HG02840 (cell line): ENCODE measurements at regions not wholly inside any gene's neighbourhood (a gene's known extent, or its start where the extent isn't known, plus 50 kb on each side); places are given as distances from the start of the nearest gene placed in this dataset.

ENCODE experiments used
- ATAC-seq: cut with Tn5 transposase; IDR thresholded peaks from one replicate; pipeline ENCODE4 v1.9.1; 2021; ENCODE audit warnings: mild to moderate bottlenecking, moderate library complexity, moderate number of reproducible peaks; ENCODE audit not compliant: unreplicated experiment, low FRiP score

DNA sequence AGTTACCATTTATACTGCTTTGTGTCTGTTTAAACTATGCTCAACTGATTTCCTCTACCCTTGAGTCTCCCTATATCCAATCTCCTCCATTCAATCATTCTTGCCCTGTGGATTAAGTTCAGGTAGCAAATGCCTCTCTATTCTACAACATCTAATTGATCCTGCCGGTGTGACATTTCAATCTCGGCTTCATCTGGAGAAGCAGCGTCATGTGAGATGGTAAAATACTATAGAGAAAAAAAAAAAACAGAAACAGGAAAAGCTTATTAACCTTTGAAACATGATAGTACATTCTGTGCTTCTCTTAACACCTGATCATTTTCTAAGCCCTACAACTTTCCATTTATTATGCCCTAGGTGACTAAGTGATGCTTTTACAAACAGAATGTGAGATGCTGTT is 89.4 kb downstream of the KCTD12 start:
- no peak for ATAC-seq

DNA sequence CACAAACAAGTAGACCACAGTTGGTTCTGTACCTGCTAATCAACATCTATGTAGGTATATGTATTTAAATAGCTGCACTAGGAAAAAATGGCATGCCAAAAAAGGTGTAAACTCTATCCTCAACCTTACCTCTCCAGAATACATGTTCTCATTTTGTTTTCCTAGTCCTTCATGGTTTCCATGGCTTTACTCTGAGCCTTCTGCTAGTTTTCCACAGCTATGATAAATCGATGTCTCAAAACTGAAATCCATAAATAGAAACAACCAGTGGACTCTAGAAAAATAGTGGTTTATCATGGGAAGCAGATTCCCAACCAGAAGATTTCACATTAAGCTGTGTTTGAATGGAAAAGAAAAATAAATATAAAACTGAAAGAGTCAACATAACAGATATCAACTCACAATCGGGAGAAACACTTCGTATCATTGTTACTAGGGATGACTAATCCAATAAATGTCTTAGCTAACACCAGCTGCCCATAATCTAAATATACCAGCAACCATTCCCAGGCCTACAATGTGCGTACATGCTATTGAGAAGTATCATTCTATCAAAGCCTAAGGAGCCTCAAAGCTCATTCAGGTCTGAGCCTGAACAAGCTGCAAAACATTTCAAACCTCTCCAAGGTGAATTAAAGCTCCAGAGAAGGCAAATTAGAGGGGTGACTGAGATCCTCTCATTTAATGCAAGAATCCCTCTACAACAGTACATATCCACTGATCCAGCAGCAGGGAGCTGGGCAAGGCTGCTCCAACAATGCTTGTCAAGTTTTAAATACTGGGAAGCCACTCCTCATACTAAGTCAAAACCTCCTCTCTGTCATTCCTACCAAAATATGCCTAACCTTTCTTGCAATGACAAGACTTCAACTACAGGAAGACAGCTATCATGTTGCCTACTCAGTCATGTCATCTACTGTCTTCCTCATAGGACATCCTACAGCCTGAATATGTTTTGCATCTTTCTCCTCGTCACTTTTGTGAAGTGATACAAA is 90.2 kb downstream of the KCTD12 start:
- ATAC-seq: no peak

DNA sequence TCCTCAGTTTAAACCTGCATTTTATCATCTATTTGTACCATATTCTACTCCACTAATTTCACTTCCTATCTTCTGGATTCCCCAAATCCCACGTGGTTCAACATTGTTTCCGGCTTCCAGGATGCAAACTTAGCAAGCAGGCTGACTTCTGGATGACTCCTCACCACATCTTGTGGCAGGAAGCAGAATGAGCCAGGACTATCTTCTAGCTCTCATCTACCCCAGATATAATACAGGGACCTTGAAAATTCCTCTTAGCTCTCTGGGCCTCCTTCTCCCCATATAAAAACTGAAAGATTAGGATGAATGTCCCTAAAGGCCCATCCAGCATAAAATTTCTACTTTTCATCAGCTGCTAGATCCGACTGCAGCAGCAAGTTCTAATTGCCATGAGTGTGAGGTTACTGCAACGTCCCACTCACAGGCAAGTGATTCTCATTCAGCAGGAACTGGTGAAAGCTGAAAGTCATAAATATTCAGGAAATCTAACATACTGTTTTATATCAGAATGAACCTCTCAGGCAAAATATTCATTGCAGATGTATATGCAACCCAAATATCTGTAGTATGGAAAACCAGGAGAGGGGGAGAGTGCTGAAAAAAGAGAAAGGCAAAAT is 93.4 kb downstream of the KCTD12 start:
- ATAC-seq: no peak

DNA sequence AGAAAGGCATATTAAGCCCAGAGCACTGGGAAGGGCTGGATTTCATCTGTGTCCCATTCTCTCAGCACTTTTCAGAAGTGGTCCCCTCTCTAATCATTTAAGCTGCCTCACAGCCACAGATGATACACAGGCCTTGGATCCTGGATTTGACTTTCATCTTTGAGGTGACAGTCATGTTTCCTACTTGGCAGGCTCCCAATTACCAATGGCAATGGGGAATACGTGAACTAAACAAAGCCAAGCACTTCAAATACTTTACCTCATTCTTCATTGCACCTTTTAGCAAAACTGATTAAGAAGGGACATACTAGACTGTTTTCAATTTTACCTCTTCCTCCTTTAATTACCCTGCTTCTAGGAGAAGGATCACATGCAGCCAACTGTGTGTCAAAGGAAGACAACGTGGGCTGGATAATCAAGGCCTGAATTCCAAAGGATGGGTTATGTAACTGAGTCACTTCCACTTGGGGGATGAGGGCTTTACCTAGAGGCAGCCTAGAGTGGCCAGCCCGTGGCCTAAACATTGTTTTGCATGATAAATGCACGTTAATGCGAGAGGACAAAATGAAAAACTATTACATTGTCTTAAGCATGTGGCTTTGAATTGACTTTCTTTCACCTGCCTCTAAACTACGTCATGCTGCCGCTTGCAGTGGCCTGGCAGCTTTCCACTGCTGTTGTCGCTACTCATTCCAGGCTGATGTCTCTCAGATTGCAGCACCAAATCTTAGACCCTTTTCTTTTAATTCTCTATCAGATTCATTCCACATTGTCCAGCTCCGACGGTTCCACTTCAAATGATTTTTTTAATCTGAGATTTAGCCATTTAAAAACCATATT is 95.0 kb downstream of the KCTD12 start:
- ATAC-seq: no peak

DNA sequence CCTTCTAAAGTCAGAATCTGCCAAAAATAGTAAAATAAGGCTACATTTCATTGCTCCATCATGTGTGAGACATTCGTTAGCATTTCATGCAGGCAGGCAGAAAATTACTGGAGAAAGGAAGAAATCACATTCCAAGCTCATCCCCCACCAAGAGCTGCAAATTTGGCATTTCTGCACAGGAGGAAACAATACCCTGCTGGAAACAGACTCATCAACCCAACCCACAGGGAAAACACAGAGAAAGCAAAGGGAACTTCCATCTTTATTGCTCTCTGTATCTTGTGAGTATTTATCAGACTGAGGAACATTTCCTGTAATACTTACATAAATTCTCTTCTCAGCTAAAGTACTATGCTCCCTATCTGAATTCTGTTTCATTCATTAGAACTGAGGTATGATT is 95.7 kb downstream of the KCTD12 start:
- ATAC-seq: no peak

DNA sequence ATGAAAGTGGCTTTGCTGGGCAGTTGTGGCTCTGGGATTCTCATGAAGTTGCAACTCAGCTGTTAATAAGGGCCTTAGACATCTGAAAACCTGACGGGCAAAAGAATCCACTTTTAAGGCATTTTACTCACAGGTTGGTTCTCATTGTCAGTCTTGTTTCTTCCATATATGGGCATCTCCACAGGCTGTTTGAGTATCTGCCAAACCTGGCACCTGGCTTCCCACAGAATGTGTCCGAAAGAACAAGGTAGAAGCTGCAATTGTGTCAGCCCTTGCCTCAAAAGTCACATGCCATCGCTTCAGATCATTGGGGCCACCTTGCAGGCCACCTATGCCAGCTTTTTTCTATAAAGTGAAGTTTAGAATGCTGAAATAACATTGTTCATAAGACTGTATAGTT is 102.4 kb downstream of the KCTD12 start:
- no peak for ATAC-seq

DNA sequence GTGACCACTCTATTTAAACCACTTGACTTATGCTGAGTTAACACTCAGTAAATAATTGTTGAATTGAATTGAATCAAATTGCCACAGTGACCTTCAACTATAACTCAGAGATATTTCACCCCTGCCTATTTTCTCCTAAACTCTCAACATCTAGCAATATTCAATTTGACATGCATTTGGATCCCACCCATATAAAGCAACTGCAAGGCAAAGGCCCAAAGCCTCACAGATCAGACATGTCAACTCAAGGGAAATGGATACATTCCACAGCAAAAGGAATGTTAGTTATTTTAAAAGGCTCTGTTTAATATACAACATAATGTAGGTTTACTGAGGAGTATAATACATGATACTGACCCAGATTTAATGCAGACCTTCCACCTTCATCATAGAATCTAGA is 107.4 kb downstream of the KCTD12 start:
- ATAC-seq: no peak

DNA sequence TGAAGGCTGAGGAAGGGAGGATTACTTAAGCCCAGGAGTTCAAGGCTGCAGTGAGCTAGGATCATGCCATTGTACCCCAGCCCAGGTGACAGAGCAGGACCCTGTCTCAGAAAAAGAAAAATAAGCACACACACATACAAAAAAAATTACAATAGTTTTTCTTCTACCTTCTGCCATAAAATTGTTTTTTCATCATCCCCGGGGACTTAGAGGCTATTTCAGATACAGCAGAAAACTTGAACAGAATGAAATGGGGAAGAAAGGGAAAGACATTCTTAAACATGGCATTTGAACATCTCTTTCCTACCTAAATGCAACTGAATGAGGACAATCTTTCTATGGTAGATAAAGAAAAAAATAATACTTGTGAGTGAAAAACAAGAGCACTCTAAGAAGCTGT is 109.1 kb downstream of the KCTD12 start:
- ATAC-seq: no peak

DNA sequence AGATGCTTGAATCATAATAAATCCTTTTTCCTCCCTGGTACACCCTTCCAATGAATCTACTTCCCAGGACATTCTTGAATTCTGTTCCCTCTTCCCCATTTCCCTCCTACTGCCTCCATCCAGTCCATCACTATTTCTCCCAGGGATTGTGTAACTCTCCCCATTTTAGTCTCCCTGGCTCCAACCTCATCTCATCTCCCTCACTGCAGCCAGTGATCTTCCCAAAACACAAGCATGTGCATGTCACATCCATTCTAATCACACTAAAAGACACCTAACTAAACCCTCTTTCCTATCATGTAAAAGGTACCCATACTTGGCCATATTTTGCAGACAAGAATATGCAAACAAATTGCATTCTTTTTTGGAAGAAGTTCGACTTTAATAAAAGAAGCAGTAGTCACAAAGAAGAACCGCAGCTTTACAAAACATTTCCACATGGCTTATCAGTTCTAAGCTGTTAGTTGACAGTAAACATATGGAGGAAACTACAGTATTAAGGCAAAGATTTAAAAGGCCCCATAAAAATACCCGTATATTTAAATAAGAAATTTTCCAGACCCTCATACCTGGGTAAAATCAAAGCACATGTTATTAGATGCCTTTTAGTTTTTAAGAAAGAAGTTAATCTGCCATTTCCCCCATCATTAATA is 111.0 kb downstream of the KCTD12 start:
- no peak for ATAC-seq

DNA sequence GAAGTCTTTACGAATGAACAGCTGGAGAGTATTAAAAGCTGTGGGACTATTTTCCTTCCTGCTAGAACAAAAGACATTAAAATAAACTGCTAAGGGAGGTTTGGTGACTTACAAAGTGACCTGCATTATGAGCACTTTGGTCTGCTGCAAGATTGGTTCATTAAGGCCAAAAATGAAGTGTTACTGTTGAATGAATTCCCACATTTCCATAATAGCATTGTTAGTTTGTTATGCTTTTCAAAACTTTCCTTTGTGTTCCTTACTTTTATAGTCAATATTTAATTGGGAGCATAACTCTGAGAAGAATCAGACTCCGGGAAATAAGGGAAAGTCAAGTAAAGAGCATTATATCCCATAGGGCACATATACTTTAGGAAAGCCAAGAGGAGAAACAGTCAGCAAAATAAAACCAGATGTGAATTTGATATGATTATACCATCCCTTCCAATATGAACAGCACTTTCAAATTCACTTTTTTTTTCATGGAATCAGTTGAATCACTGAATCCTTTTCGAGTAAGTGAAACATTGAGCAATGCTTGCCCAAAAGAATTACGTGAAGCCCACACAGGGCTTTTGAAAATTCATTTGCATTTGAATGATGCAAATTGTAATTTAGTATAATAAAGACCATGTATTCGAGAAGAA is 112.6 kb downstream of the KCTD12 start:
- no peak for ATAC-seq

DNA sequence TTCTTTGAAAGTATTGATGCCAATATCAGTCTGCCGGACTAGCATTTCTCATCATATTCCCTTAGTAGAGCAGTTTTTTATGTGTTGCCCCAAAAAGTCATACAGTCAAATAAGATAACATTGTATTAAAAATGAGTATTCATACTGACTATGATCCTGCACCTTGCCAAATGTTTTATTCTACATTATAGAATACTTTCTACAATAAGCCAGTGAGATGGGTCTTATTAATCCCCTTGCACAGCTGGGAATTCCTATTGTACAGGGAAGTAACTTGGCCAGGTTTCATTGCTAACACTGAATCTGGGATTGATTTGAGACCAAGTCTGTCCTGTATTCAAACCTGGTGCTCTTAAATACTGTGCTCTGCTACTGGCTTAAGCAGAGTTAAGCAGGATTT is 114.0 kb downstream of the KCTD12 start:
- no peak for ATAC-seq

DNA sequence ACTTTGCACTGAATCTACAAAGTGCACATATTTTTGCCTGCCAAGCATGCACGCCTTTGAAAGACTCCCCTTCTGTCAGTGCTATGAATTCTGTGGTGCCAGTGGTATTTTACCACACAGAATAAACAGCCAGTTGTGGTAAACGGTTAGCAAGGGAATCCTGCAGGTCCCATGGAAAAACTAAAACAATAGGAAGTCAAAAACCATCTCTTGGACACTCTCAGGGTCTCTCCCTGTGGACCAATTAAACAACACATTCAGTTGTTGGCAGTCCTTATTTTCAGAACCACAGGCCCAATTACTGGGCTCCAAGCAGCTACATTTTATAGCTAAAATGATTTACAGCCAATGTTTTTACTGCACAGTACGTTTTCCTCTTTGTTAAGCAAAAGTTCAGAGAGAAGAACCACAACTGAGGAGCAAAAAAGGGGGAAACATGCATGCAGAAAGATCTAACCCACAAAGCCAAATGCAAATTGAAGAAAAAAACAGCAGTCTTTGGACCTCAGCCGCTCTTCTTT is 116.9 kb downstream of the KCTD12 start:
- ATAC-seq: no peak

DNA sequence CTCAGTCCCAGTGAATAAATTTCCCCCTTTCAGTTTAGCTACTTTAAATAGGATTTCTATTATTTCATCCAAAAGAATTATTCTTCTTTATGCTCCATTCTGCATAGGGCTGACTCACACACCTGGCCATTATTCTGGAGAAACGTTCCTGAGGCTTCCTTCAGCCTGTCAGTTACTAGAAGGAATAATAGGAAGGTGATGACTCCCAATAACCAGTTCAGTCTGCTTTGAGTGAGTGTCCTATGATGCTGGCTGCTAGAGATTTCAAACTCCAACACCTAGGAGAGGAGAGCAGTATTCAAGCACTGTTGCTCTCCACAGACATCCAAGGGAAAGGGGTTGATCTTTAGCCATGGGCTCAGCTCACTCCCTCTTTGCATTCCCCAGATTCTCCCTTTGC is 117.8 kb downstream of the KCTD12 start:
- no peak for ATAC-seq

DNA sequence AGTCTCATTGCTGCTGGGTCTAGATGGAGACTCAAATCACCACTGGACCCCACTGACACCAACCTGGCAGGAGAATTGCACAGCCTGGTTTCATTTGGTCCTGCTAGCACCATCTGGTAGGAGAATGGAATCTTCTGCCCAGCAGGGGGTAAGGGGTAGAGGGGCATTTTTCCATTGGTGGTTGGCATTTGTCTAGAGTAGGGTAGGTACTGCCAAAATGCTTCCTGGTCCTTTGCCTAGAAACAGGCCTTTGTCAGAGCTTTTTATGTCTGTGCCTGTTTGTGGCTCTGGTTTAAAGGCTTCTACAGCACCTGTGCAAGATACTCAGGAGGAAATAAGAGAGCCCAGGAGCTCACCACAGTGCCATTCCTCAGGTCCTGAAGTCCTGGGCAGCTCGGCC is 121.3 kb downstream of the KCTD12 start:
- no peak for ATAC-seq

DNA sequence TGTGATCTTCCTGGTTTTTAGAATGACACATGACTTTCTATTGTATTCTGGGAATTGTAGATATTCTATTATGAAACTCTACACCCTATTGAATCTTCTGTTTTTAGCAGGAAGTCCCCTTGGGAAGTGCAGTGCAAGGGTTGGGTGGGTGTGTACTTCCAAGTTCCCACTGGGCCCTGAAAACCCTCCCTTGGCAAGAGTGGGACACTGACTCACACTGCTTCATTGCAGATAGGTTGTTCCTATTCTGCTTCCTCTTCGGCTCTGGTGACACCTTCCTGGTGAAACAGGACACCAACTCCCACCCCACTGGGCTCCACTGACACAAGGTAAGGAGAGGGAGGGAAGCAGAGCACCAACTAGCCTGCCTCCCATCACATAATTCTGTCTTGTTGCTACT is 121.8 kb downstream of the KCTD12 start:
- no peak for ATAC-seq

DNA sequence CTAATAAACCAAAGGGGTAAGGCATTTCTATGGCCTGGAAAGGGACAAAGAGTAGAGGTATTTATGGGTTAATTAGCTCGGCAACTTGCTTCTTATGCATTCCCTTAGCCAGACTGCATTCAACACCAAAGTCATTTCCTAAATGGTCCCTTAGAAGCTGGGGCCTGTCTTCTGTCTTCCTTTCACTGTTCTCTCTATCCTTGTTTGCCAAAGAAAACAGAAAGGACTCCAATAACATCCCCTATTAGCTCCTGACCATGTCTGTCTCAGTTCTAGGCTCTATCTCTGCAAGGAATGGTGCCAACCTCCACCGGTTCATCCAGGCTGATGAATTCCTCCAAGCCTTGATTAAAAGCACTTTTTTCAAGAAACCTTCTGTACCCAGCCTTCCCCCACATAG is 123.5 kb downstream of the KCTD12 start:
- ATAC-seq: no peak

DNA sequence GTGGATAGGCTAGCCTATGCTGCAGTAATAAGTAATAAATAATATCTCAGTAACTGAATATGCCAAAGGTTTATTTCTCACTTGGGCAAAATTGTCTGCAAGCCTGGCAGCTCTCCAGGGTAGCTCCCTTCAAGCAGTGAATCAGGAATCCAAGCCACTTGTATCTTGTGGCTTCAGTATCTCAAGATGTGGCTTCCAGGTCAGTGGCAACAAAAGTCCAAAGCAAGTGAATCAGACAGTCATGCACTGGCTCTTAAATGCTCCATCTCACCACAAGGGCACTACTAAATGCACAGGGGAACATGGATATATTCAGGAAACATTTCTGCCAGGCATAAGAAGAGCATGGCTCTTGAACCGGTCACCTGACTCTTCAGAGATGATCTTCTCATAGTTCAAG is 126.3 kb downstream of the KCTD12 start:
- no peak for ATAC-seq

DNA sequence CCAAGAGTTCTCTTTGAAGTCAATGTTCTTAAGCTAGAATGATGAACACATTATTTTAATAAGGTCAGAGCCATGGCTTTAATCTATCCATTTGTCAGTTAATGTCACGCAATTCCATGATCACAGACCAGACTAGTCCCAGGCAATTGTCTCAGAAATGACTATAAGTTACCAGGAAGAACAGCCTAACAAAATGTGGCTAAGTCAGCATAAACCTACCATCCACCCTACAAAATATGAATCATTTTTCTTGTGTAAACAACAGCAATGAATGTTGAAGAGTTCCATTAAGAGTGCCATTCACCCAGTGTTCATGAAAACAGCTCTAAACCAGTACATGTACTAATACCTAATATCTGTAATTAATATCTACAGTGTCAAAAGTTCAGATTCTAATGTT is 127.5 kb downstream of the KCTD12 start:
- no peak for ATAC-seq

DNA sequence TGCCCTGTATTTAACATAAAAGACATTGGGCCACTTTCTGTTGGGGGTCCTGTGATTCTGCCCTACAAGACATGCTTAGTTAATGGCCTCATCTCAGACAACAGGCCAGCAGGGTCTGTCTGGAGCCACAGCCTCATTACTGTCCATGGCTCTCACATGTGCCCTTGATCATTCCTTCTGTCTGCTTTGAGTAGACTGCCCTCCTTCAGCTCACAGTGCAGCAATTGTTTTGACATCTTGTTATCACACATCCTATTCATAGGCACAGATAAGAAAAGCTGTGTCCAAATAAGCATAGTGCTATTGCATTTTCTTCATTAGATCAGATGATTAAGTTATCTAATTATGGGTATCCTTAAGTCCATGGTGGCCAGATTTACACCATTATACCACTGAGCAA is 127.9 kb downstream of the KCTD12 start:
- ATAC-seq: no peak

DNA sequence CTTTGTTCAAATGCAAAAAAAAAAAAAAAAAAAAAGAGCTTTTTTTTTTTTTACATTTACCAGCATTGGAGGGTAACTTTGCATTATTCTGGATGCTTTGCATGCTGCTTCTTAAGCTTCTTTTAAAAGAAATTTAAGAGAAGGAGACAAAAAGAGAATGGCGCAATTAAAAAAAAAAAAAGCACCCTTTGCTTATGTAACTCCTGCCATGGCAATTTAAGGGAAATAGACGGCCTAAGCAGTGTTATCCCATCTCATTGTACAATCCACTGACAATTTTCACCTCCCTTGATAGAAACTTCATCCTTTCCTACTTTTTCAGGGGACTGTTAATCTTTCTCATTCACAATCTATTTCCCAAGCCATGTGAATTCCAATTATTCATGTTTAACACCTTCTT is 129.8 kb downstream of the KCTD12 start:
- no peak for ATAC-seq
